Upper lobe of right lung (tissue), 1 donor: ENCODE measurements at regions not wholly inside any gene's neighbourhood (a gene's known extent, or its start where the extent isn't known, plus 50 kb on each side); places are given as distances from the start of the nearest gene placed in this dataset.
A peak's percentile ranks its signal among the peaks of the same experiment; 100 is the strongest.

Experiments used
- ATAC-seq: fragments of 200-7000 bp; cut with Tn5 transposase; one replicate; pipeline ENCODE4 v1.9.1; 2020; ENCODE audit warnings: mild to moderate bottlenecking, moderate library complexity
- DNase-seq: peaks from one replicate; pipeline ENCODE4 v3.0.0-alpha.2; 2020
- H3K27ac ChIP-seq: fragments of 200-600 bp; one replicate; pipeline ENCODE4 v1.8.0; 2022
- H3K27me3 ChIP-seq: fragments of 200-600 bp; one replicate; pipeline ENCODE4 v1.8.0; 2022; ENCODE audit warnings: mild to moderate bottlenecking
- H3K36me3 ChIP-seq: fragments of 200-600 bp; one replicate; pipeline ENCODE4 v1.8.0; 2022
- H3K4me1 ChIP-seq: fragments of 200-600 bp; one replicate; pipeline ENCODE4 v1.8.0; 2022
- H3K4me3 ChIP-seq: fragments of 200-600 bp; one replicate; pipeline ENCODE4 v1.8.0; 2022; ENCODE audit warnings: mild to moderate bottlenecking
- H3K9me3 ChIP-seq: fragments of 200-600 bp; one replicate; pipeline ENCODE4 v1.8.0; 2022
- CTCF ChIP-seq: fragments of 200-600 bp; IDR thresholded peaks from one replicate; pipeline ENCODE4 v1.8.0; 2022; ENCODE audit warnings: antibody characterized with exemption
- intact Hi-C: fragments of 100-400 bp; cut with DNase I; formaldehyde crosslinking; loops from one replicate; pipeline ENCODE4 v1.11.0; 2022
- donor health status: DM: no; HTN: yes; CAD: no; lungs with severe emphysema.

- intact Hi-C loops: no loop called here
- no peak for ATAC-seq
- Histone ChIP-seq H3K4me3 (no peak overlapping the region), H3K9me3 (no peaks in the 10 kb centered on the region), H3K4me1 (peaks cover 8% of the 10 kb centered on the region), H3K36me3 (no peaks in the 10 kb centered on the region), H3K27me3 (no peaks in the 10 kb centered on the region), H3K27ac (no peak overlapping the region)
- no peak for TF ChIP-seq CTCF
- DNase-seq: no peak
Observed at GRCh38 chr5:135211083-135211790, 177.2 kb upstream of the PITX1 start.

- no peak overlapping the region for H3K27ac ChIP-seq
- H3K36me3 ChIP-seq: no peaks in the 10 kb centered on the region
- no peaks in the 10 kb centered on the region for H3K9me3 ChIP-seq
- no peaks in the 10 kb centered on the region for H3K27me3 ChIP-seq
- H3K4me1 ChIP-seq: peaks cover 8% of the 10 kb centered on the region
- H3K4me3 ChIP-seq: no peak overlapping the region
- TF ChIP-seq CTCF: no peak
- no peak for ATAC-seq
- DNase-seq: no peak
- intact Hi-C loops: no loop called here
Observed at GRCh38 chr5:135210286-135211055, 176.4 kb upstream of the PITX1 start.

GRCh38 chr5:135208903-135209721, 175.1 kb upstream of the PITX1 start:
- Histone ChIP-seq H3K9me3 (no peaks in the 10 kb centered on the region), H3K36me3 (no peaks in the 10 kb centered on the region), H3K27me3 (no peaks in the 10 kb centered on the region), H3K27ac (no peak overlapping the region), H3K4me1 (peaks cover 8% of the 10 kb centered on the region), H3K4me3 (no peak overlapping the region)
- DNase-seq (peak; percentile 34), ATAC-seq (no peak)
- TF ChIP-seq CTCF: no peak
- intact Hi-C loops: no loop called here

- H3K27ac ChIP-seq: no peak overlapping the region
Observed at GRCh38 chr5:135208555-135208902, 174.5 kb upstream of the PITX1 start.

GRCh38 chr5:135207866-135208265, 173.8 kb upstream of the PITX1 start:
- peaks cover 3% of the 10 kb centered on the region for H3K27me3 ChIP-seq
- intact Hi-C loops: no loop called here
- H3K36me3 ChIP-seq: no peaks in the 10 kb centered on the region
- H3K27ac ChIP-seq: no peak overlapping the region
- peaks cover 8% of the 10 kb centered on the region for H3K4me1 ChIP-seq
- no peak for TF ChIP-seq CTCF
- peaks cover 6% of the 10 kb centered on the region for H3K9me3 ChIP-seq
- peak; percentile 6 for DNase-seq
- no peak for ATAC-seq
- H3K4me3 ChIP-seq: no peak overlapping the region

More at GRCh38 chr5:135208555-135208902, 174.5 kb upstream of the PITX1 start:
- Histone ChIP-seq H3K4me1 (peaks cover 8% of the 10 kb centered on the region), H3K4me3 (no peak overlapping the region), H3K27me3 (peaks cover 3% of the 10 kb centered on the region), H3K9me3 (no peaks in the 10 kb centered on the region), H3K36me3 (no peaks in the 10 kb centered on the region)
- TF ChIP-seq CTCF: no peak
- intact Hi-C loops: no loop called here
- ATAC-seq (no peak), DNase-seq (no peak)
